Keratinocyte (primary cell): ENCODE measurements at regions not wholly inside any gene's neighbourhood (a gene's known extent, or its start where the extent isn't known, plus 50 kb on each side); places are given as distances from the start of the nearest gene placed in this dataset.

Experiments
- CTCF ChIP-seq, 3 experiments: IDR thresholded peaks in 1 of 3; conservative IDR thresholded peaks in 1 of 3; optimal IDR thresholded peaks in 1 of 3; 2 replicates in 2 of 3; 3 replicates in 1 of 3; pipeline versions ENCODE3 to v1.5.1; 2011; ENCODE audit warnings: low read length in 3 of 3, mild to moderate bottlenecking in 3 of 3, moderate library complexity in 2 of 3, control low read depth in 1 of 3, inconsistent platforms in 1 of 3; ENCODE audit not compliant: insufficient read depth in 2 of 3; ENCODE audit errors: extremely low read depth in 1 of 3
- EZH2 ChIP-seq: IDR thresholded peaks from one replicate; pipeline ENCODE4 v1.6.1; 2012; ENCODE audit warnings: inconsistent platforms, mild to moderate bottlenecking, low read length, moderate library complexity

- TF ChIP-seq CTCF (optimal IDR thresholded peaks at IDR 0.05 in 1 of 3, IDR thresholded peaks at IDR 0.05 in 1 of 3, conservative IDR thresholded peaks at IDR 0.05 in 1 of 3; ENCODE audit: extremely low read depth in 1 of 3, insufficient read depth in 2 of 3, low read length in 3 of 3) (no peak), EZH2 (no peak)
Measured at GRCh38 chr20:54843431-54843830, 368.0 kb downstream of the DOK5 start.
